IMR-90 (cell line): ENCODE measurements at regions not wholly inside any gene's neighbourhood (a gene's known extent, or its start where the extent isn't known, plus 50 kb on each side); places are given as distances from the start of the nearest gene placed in this dataset.

Experiments
- MXI1 ChIP-seq: IDR thresholded peaks from 2 replicates; pipeline ENCODE4 v1.6.1; 2012; ENCODE audit warnings: low read depth, mild to moderate bottlenecking, low read length, moderate library complexity, borderline replicate concordance
- POLR2A ChIP-seq: IDR thresholded peaks from 2 replicates; pipeline ENCODE4 v1.6.1; 2012; ENCODE audit warnings: mild to moderate bottlenecking, low read depth, low read length
- TF ChIP-seq, protein P1 (sequence below): conservative IDR thresholded peaks from 2 replicates; pipeline ENCODE4 v1.5.1; 2012; ENCODE audit warnings: mild to moderate bottlenecking, low read depth, low read length, improper control_type of control experiment

DNA sequence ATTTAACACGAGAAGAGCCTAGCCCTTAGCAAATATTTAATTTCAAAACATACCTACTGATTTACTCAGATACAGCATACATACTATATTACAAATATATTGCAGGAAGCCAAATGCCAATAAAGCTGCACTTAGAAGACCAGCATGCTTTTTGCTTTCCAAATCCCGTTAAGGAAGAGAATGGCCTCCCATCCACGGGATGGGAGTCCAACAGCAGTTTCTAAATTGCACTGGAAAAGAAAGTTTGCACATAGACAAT is 156.3 kb upstream of the FOXN3 start:
- TF ChIP-seq MXI1, result no peak
- TF ChIP-seq, protein P1, sequence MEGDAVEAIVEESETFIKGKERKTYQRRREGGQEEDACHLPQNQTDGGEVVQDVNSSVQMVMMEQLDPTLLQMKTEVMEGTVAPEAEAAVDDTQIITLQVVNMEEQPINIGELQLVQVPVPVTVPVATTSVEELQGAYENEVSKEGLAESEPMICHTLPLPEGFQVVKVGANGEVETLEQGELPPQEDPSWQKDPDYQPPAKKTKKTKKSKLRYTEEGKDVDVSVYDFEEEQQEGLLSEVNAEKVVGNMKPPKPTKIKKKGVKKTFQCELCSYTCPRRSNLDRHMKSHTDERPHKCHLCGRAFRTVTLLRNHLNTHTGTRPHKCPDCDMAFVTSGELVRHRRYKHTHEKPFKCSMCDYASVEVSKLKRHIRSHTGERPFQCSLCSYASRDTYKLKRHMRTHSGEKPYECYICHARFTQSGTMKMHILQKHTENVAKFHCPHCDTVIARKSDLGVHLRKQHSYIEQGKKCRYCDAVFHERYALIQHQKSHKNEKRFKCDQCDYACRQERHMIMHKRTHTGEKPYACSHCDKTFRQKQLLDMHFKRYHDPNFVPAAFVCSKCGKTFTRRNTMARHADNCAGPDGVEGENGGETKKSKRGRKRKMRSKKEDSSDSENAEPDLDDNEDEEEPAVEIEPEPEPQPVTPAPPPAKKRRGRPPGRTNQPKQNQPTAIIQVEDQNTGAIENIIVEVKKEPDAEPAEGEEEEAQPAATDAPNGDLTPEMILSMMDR, result no peak
- no peak for TF ChIP-seq POLR2A
